Naive B cell (primary cell): ENCODE measurements at regions not wholly inside any gene's neighbourhood (a gene's known extent, or its start where the extent isn't known, plus 50 kb on each side); places are given as distances from the start of the nearest gene placed in this dataset.

Source experiments
- ATAC-seq, 2 donors: fragments of 150-1000 bp; cut with Tn5 transposase; 2 replicates each; pipeline ENCODE4 v1.10.0; 2021; ENCODE audit warnings: low read depth in 2 of 2, mild to moderate bottlenecking in 2 of 2, moderate library complexity in 2 of 2
- DNase-seq: peaks from one replicate; pipeline ENCODE4 v3.0.0; 2022
- H3K27ac Mint-ChIP-seq, 6 donors: one replicate each; pipeline ENCODE4 v1.8.0; 2020 to 2022; ENCODE audit warnings: mild to moderate bottlenecking in 6 of 6, mixed read lengths in 6 of 6, moderate library complexity in 5 of 6, inconsistent platforms in 2 of 6
- H3K27me3 Mint-ChIP-seq, 3 donors: one replicate each; pipeline ENCODE4 v1.8.0; 2021 to 2022; ENCODE audit warnings: mixed read lengths in 3 of 3, mild to moderate bottlenecking in 1 of 3
- H3K36me3 Mint-ChIP-seq, 2 donors: one replicate each; pipeline ENCODE4 v1.8.0; 2020 to 2022; ENCODE audit warnings: mixed read lengths in 2 of 2, inconsistent platforms in 1 of 2, mild to moderate bottlenecking in 1 of 2
- H3K4me1 Mint-ChIP-seq, 3 donors: one replicate each; pipeline ENCODE4 v1.8.0; 2020 to 2022; ENCODE audit warnings: mixed read lengths in 3 of 3, inconsistent platforms in 1 of 3, mild to moderate bottlenecking in 1 of 3, moderate library complexity in 1 of 3
- H3K4me3 Mint-ChIP-seq, 8 donors: one replicate each; pipeline ENCODE4 v1.8.0; 2020 to 2022; ENCODE audit warnings: mild to moderate bottlenecking in 8 of 8, mixed read lengths in 8 of 8, moderate library complexity in 8 of 8, inconsistent platforms in 2 of 8
- H3K9me3 Mint-ChIP-seq, 7 donors: one replicate each; pipeline ENCODE4 v1.8.0; 2020 to 2022; ENCODE audit warnings: mixed read lengths in 7 of 7, mild to moderate bottlenecking in 5 of 7, inconsistent platforms in 2 of 7, moderate library complexity in 1 of 7

- ATAC-seq, result peak in 1 of 2 donors; percentile 17
- no peaks in the 10 kb centered on the region for H3K9me3 Mint-ChIP-seq
- no peak for DNase-seq
- peak overlapping the region in 4 of 8 donors; percentile 26 to 79 (median 51) for H3K4me3 Mint-ChIP-seq
- no peaks in the 10 kb centered on the region for H3K36me3 Mint-ChIP-seq
- peak overlapping the region in 5 of 6 donors; percentile 17 to 93 (median 70) for H3K27ac Mint-ChIP-seq
- H3K27me3 Mint-ChIP-seq, result peaks cover 0 to 9% (median 0%) of the 10 kb centered on the region in 3 donors
- H3K4me1 Mint-ChIP-seq, result peaks cover 40 to 49% (median 46%) of the 10 kb centered on the region in 3 donors
Measured at GRCh38 chr15:70503073-70503745, 260.1 kb downstream of the UACA start.

GRCh38 chr15:70502529-70502928, 260.8 kb downstream of the UACA start:
- H3K27ac Mint-ChIP-seq, result peak overlapping the region in 3 of 6 donors; percentile 53 to 86 (median 74)

GRCh38 chr15:70501849-70502248, 261.5 kb downstream of the UACA start:
- H3K27me3 Mint-ChIP-seq, result peaks cover 0 to 9% (median 0%) of the 10 kb centered on the region in 3 donors
- no peak for DNase-seq
- ATAC-seq, result no peak
- no peaks in the 10 kb centered on the region for H3K36me3 Mint-ChIP-seq
- no peak overlapping the region for H3K4me3 Mint-ChIP-seq
- H3K9me3 Mint-ChIP-seq, result no peaks in the 10 kb centered on the region
- peaks cover 46 to 56% (median 55%) of the 10 kb centered on the region in 3 donors for H3K4me1 Mint-ChIP-seq
- peak overlapping the region in 3 of 6 donors; percentile 20 to 93 (median 74) for H3K27ac Mint-ChIP-seq

More at GRCh38 chr15:70502529-70502928, 260.8 kb downstream of the UACA start:
- no peak for DNase-seq
- no peak for ATAC-seq
- H3K4me1 Mint-ChIP-seq, result peaks cover 42 to 49% (median 48%) of the 10 kb centered on the region in 3 donors
- no peaks in the 10 kb centered on the region for H3K36me3 Mint-ChIP-seq
- H3K9me3 Mint-ChIP-seq, result no peaks in the 10 kb centered on the region
- H3K4me3 Mint-ChIP-seq, result no peak overlapping the region
- H3K27me3 Mint-ChIP-seq, result peaks cover 0 to 9% (median 0%) of the 10 kb centered on the region in 3 donors

GRCh38 chr15:70501121-70501727, 262.1 kb downstream of the UACA start:
- H3K4me3 Mint-ChIP-seq, result no peak overlapping the region

GRCh38 chr15:70499791-70500190, 263.6 kb downstream of the UACA start:
- Mint-ChIP-seq H3K4me1 (peaks cover 53 to 63% (median 63%) of the 10 kb centered on the region in 3 donors), H3K36me3 (no peaks in the 10 kb centered on the region), H3K27ac (no peak overlapping the region), H3K27me3 (peaks cover 0 to 9% (median 0%) of the 10 kb centered on the region in 3 donors), H3K4me3 (no peak overlapping the region), H3K9me3 (no peaks in the 10 kb centered on the region)
- no peak for ATAC-seq
- DNase-seq, result no peak

More at GRCh38 chr15:70501121-70501727, 262.1 kb downstream of the UACA start:
- peaks cover 48 to 62% (median 61%) of the 10 kb centered on the region in 3 donors for H3K4me1 Mint-ChIP-seq
- no peaks in the 10 kb centered on the region for H3K36me3 Mint-ChIP-seq
- peak overlapping the region in 2 of 6 donors; percentile 20 to 49 for H3K27ac Mint-ChIP-seq
- H3K9me3 Mint-ChIP-seq, result no peaks in the 10 kb centered on the region
- DNase-seq (no peak), ATAC-seq (no peak)
- H3K27me3 Mint-ChIP-seq, result peaks cover 0 to 9% (median 0%) of the 10 kb centered on the region in 3 donors

- DNase-seq (no peak), ATAC-seq (no peak)
- H3K9me3 Mint-ChIP-seq, result no peaks in the 10 kb centered on the region
- peaks cover 0 to 9% (median 0%) of the 10 kb centered on the region in 3 donors for H3K27me3 Mint-ChIP-seq
- H3K36me3 Mint-ChIP-seq, result no peaks in the 10 kb centered on the region
- H3K4me1 Mint-ChIP-seq, result peaks cover 52 to 63% (median 60%) of the 10 kb centered on the region in 3 donors
- H3K4me3 Mint-ChIP-seq, result no peak overlapping the region
- peak overlapping the region in 1 of 6 donors; percentile 72 for H3K27ac Mint-ChIP-seq
Measured at GRCh38 chr15:70498096-70498626, 265.2 kb downstream of the UACA start.

- no peak for ATAC-seq
- H3K27ac Mint-ChIP-seq, result peak overlapping the region in 1 of 6 donors; percentile 72
Measured at GRCh38 chr15:70497661-70498060, 265.7 kb downstream of the UACA start.

GRCh38 chr15:70495991-70496599, 267.3 kb downstream of the UACA start:
- H3K4me3 Mint-ChIP-seq, result no peak overlapping the region
- no peaks in the 10 kb centered on the region for H3K36me3 Mint-ChIP-seq
- peaks cover 56 to 66% (median 60%) of the 10 kb centered on the region in 3 donors for H3K4me1 Mint-ChIP-seq
- H3K27ac Mint-ChIP-seq, result peak overlapping the region in 1 of 6 donors; percentile 30
- DNase-seq (no peak), ATAC-seq (no peak)
- H3K27me3 Mint-ChIP-seq, result peaks cover 0 to 9% (median 0%) of the 10 kb centered on the region in 3 donors
- H3K9me3 Mint-ChIP-seq, result no peaks in the 10 kb centered on the region

More at GRCh38 chr15:70497661-70498060, 265.7 kb downstream of the UACA start:
- Mint-ChIP-seq H3K36me3 (no peaks in the 10 kb centered on the region), H3K4me3 (no peak overlapping the region), H3K27me3 (peaks cover 0 to 9% (median 0%) of the 10 kb centered on the region in 3 donors), H3K4me1 (peaks cover 52 to 63% (median 60%) of the 10 kb centered on the region in 3 donors), H3K9me3 (no peaks in the 10 kb centered on the region)
- DNase-seq, result no peak

GRCh38 chr15:70494852-70495571, 268.3 kb downstream of the UACA start:
- H3K4me1 Mint-ChIP-seq, result peaks cover 62 to 74% (median 67%) of the 10 kb centered on the region in 3 donors
- H3K27me3 Mint-ChIP-seq, result peaks cover 0 to 12% (median 0%) of the 10 kb centered on the region in 3 donors
- no peak overlapping the region for H3K4me3 Mint-ChIP-seq
- DNase-seq, result no peak
- ATAC-seq, result no peak
- peak overlapping the region in 2 of 6 donors; percentile 8 to 48 for H3K27ac Mint-ChIP-seq
- no peaks in the 10 kb centered on the region for H3K9me3 Mint-ChIP-seq
- no peaks in the 10 kb centered on the region for H3K36me3 Mint-ChIP-seq

GRCh38 chr15:70494517-70494851, 268.9 kb downstream of the UACA start:
- Mint-ChIP-seq H3K27me3 (peaks cover 0 to 14% (median 0%) of the 10 kb centered on the region in 3 donors), H3K9me3 (no peaks in the 10 kb centered on the region), H3K4me3 (no peak overlapping the region), H3K27ac (no peak overlapping the region), H3K4me1 (peaks cover 65 to 78% (median 67%) of the 10 kb centered on the region in 3 donors), H3K36me3 (no peaks in the 10 kb centered on the region)
- ATAC-seq, result no peak
- DNase-seq, result no peak

GRCh38 chr15:70493787-70494516, 269.4 kb downstream of the UACA start:
- Mint-ChIP-seq H3K4me1 (peaks cover 65 to 78% (median 67%) of the 10 kb centered on the region in 3 donors), H3K27me3 (peaks cover 0 to 12% (median 5%) of the 10 kb centered on the region in 3 donors), H3K27ac (peak overlapping the region in 2 of 6 donors; percentile 76 to 84), H3K9me3 (no peaks in the 10 kb centered on the region), H3K4me3 (peak overlapping the region in 3 of 8 donors; percentile 31 to 48 (median 36)), H3K36me3 (no peaks in the 10 kb centered on the region)
- DNase-seq (no peak), ATAC-seq (no peak)

- H3K4me1 Mint-ChIP-seq, result peaks cover 65 to 78% (median 67%) of the 10 kb centered on the region in 3 donors
- H3K4me3 Mint-ChIP-seq, result peak overlapping the region in 5 of 8 donors; percentile 36 to 83 (median 81)
- H3K9me3 Mint-ChIP-seq, result no peaks in the 10 kb centered on the region
- no peaks in the 10 kb centered on the region for H3K36me3 Mint-ChIP-seq
- peaks cover 0 to 16% (median 10%) of the 10 kb centered on the region in 3 donors for H3K27me3 Mint-ChIP-seq
- ATAC-seq, result no peak
- no peak for DNase-seq
- H3K27ac Mint-ChIP-seq, result peak overlapping the region in 5 of 6 donors; percentile 58 to 84 (median 72)
Measured at GRCh38 chr15:70493376-70493775, 270.0 kb downstream of the UACA start.
